Esophagus muscularis mucosa (tissue), 4 donors: ENCODE measurements at regions not wholly inside any gene's neighbourhood (a gene's known extent, or its start where the extent isn't known, plus 50 kb on each side); places are given as distances from the start of the nearest gene placed in this dataset.

ENCODE experiments used
- DNase-seq: peaks from one replicate; pipeline ENCODE4 v3.0.0-alpha.2; 2017; ENCODE audit errors: extremely low spot score
- H3K27ac ChIP-seq, 4 donors: fragments of 200-600 bp; sonication (generic); replicated peaks in 1 of 4; 1 replicate in 3 of 4; 2 replicates in 1 of 4; pipeline ENCODE4 v1.5.1; 2016 to 2019; ENCODE audit warnings: mild to moderate bottlenecking in 1 of 4
- H3K27me3 ChIP-seq, 4 donors: fragments of 200-600 bp; sonication (generic); one replicate each; pipeline versions ENCODE4 v1.5.1 to v1.6.0; 2016 to 2019
- H3K36me3 ChIP-seq, 4 donors: fragments of 200-600 bp; sonication (generic); one replicate each; pipeline ENCODE4 v1.5.1; 2016 to 2019
- H3K4me1 ChIP-seq, 4 donors: fragments of 200-600 bp; sonication (generic); one replicate each; pipeline ENCODE4 v1.5.1; 2016 to 2019
- H3K4me3 ChIP-seq, 4 donors: fragments of 200-600 bp; sonication (generic); 1 replicate in 2 of 4; 2 replicates in 2 of 4; pipeline ENCODE4 v1.5.1; 2016 to 2019; ENCODE audit warnings: mild to moderate bottlenecking in 4 of 4, moderate library complexity in 1 of 4
- H3K9me3 ChIP-seq, 4 donors: fragments of 200-600 bp; sonication (generic); 1 replicate in 3 of 4; 2 replicates in 1 of 4; pipeline ENCODE4 v1.5.1; 2016 to 2019
- EP300 ChIP-seq: sonication (generic); formaldehyde crosslinking; IDR thresholded peaks from one replicate; pipeline ENCODE4 v1.6.1; 2017; ENCODE audit warnings: antibody characterized with exemption
- POLR2A ChIP-seq: fragments of 450-650 bp; IDR thresholded peaks from one replicate; pipeline ENCODE4 v1.6.1; 2017; ENCODE audit warnings: antibody characterized with exemption, moderate library complexity, mild to moderate bottlenecking, low read depth
- POLR2AphosphoS5 ChIP-seq, 2 donors: sonication (generic); formaldehyde crosslinking; IDR thresholded peaks; one replicate each; pipeline ENCODE4 v1.6.1; 2017; ENCODE audit warnings: antibody characterized with exemption in 2 of 2
- WGBS: methylation state at CpG from one replicate; pipeline ENCODE4 v1.1.5; 2018; 5-methylcytosine and 5-hydroxymethylcytosine counted together
- intact Hi-C: fragments of 100-400 bp; cut with DNase I; formaldehyde crosslinking; loops from one replicate; pipeline ENCODE4 v1.15.1; 2023
- TF ChIP-seq, protein P1 (sequence below), 3 experiments: fragments of 200-600 bp in 2 of 3; fragments of 450-650 bp in 1 of 3; sonication (generic) in 2 of 3; IDR thresholded peaks; one replicate each; pipeline ENCODE4 v1.5.1; 2017 to 2019; ENCODE audit warnings: antibody characterized with exemption in 3 of 3, mild to moderate bottlenecking in 2 of 3, moderate library complexity in 1 of 3

DNA sequence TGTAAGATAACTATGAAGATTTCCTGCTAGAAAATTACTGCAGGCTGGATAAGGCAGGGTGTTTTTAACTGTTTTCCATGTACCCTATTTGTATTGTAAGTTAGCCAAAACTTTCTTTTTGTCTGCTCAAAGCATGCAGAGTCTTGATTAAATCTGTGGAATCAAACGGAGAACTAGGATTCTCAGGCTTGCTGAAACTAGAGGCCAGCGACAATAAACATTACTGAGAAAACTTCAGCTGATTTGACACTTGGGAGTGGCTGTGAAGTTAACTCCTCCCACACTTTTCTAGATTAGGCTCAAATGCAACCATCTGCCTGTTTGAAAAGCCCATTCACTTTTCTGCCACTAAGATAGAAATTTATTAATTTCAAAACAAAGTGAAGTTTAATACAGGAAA is 153.2 kb upstream of the FRMD4B start:
- 38% methylated on average over 2 of the region's 2 CpGs for WGBS

DNA sequence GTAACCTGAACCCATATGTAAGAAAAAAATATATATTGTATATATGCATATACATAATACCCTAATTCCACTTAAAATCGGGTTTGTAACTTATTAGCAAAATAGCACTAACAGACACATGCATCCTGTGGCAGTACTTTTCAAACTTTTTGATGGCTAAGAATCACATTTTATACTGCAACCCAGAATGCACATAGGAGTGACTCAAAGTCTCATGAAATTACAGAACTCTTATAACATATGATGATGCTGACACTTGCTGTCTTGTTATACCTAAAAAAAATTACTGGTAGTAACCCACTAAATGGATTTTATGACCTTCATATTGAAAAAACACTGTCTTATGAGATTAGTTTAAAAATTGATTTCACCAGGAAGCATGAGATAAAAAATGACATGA is 152.4 kb upstream of the FRMD4B start:
- Histone ChIP-seq H3K27me3 (peaks cover 0 to 31% (median 16%) of the 10 kb centered on the region in 4 donors), H3K4me1 (peaks cover 13 to 21% (median 20%) of the 10 kb centered on the region in 4 donors), H3K4me3 (no peak overlapping the region), H3K9me3 (no peaks in the 10 kb centered on the region), H3K36me3 (no peaks in the 10 kb centered on the region), H3K27ac (no peak overlapping the region)
- TF ChIP-seq POLR2AphosphoS5 (IDR thresholded peaks at IDR 0.05) (no peak), POLR2A (no peak), EP300 (no peak)
- TF ChIP-seq, protein P1, sequence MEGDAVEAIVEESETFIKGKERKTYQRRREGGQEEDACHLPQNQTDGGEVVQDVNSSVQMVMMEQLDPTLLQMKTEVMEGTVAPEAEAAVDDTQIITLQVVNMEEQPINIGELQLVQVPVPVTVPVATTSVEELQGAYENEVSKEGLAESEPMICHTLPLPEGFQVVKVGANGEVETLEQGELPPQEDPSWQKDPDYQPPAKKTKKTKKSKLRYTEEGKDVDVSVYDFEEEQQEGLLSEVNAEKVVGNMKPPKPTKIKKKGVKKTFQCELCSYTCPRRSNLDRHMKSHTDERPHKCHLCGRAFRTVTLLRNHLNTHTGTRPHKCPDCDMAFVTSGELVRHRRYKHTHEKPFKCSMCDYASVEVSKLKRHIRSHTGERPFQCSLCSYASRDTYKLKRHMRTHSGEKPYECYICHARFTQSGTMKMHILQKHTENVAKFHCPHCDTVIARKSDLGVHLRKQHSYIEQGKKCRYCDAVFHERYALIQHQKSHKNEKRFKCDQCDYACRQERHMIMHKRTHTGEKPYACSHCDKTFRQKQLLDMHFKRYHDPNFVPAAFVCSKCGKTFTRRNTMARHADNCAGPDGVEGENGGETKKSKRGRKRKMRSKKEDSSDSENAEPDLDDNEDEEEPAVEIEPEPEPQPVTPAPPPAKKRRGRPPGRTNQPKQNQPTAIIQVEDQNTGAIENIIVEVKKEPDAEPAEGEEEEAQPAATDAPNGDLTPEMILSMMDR (IDR thresholded peaks at IDR 0.05): no peak
- DNase-seq: no peak
- intact Hi-C loops: no loop called here
- WGBS: 91% methylated on average over 1 of the region's 1 CpG

More for the DNA sequence above, 153.2 kb upstream of the FRMD4B start:
- Histone ChIP-seq H3K4me3 (no peak overlapping the region), H3K27me3 (peaks cover 0 to 36% (median 16%) of the 10 kb centered on the region in 4 donors), H3K4me1 (peaks cover 13 to 21% (median 20%) of the 10 kb centered on the region in 4 donors), H3K27ac (no peak overlapping the region), H3K36me3 (no peaks in the 10 kb centered on the region), H3K9me3 (no peaks in the 10 kb centered on the region)
- no peak for TF ChIP-seq POLR2AphosphoS5 (IDR thresholded peaks at IDR 0.05)
- no peak for TF ChIP-seq EP300
- no peak for TF ChIP-seq POLR2A
- TF ChIP-seq, protein P1 (IDR thresholded peaks at IDR 0.05): no peak
- intact Hi-C loops: no loop called here
- DNase-seq: no peak

GRCh38 chr3:69536306-69537020 is 150.6 kb upstream of the FRMD4B start:
- WGBS: 89% methylated on average over 14 of the region's 19 CpGs
- H3K27me3 ChIP-seq: peaks cover 0 to 13% (median 3%) of the 10 kb centered on the region in 4 donors
- peaks cover 0 to 19% (median 18%) of the 10 kb centered on the region in 4 donors for H3K4me1 ChIP-seq
- no peak for DNase-seq
- H3K27ac ChIP-seq: no peak overlapping the region
- TF ChIP-seq EP300 (no peak), POLR2AphosphoS5 (IDR thresholded peaks at IDR 0.05) (no peak), POLR2A (no peak)
- TF ChIP-seq, protein P1 (IDR thresholded peaks at IDR 0.05): no peak
- no peaks in the 10 kb centered on the region for H3K9me3 ChIP-seq
- intact Hi-C loops: no loop called here
- H3K4me3 ChIP-seq: no peak overlapping the region
- H3K36me3 ChIP-seq: no peaks in the 10 kb centered on the region

DNA sequence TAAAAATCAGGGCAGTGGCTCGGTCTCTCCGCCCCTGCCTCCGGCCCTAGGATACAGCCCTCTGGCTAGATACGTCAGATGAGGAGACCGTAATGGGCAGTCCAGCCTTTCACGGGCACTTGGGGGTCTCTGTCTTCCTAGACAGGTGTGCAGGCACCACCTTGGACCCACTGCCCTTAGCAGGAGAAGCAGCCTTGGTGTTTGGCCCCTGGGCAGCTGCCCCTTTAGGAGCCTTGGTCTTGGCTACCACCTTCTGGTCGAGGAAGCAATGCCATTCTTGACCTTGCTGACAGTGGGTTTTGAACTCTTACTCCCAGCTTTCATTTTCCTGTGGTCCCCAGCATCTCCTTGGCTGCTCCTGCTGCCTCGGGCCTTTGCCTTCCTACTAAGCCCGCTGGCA is 149.7 kb upstream of the FRMD4B start:
- Histone ChIP-seq H3K9me3 (no peaks in the 10 kb centered on the region), H3K36me3 (no peaks in the 10 kb centered on the region), H3K4me1 (peaks cover 0 to 16% (median 15%) of the 10 kb centered on the region in 4 donors), H3K27ac (no peak overlapping the region), H3K27me3 (peaks cover 0 to 5% (median 0%) of the 10 kb centered on the region in 4 donors), H3K4me3 (no peak overlapping the region)
- intact Hi-C loops: no loop called here
- TF ChIP-seq EP300 (no peak), POLR2AphosphoS5 (IDR thresholded peaks at IDR 0.05) (no peak), POLR2A (no peak)
- TF ChIP-seq, protein P1 (IDR thresholded peaks at IDR 0.05): no peak
- over 99% methylated on average over 9 of the region's 9 CpGs for whole genome bisulfite sequencing
- no peak for DNase-seq
